ACHN (cell line): ENCODE measurements at regions not wholly inside any gene's neighbourhood (a gene's known extent, or its start where the extent isn't known, plus 50 kb on each side); places are given as distances from the start of the nearest gene placed in this dataset.
"Not testable (repeated sequence)": the region's sequence is repeated elsewhere in the genome, so short reads cannot be mapped to it uniquely, and the experiment has no call there.

ENCODE experiments used
- DNase-seq: peaks from one replicate; pipeline ENCODE4 v3.0.0-alpha.2; 2015
- in situ Hi-C: cut with HindIII; loops from 2 replicates; pipeline ENCODE4 v1.10.0; 2017; ENCODE audit warnings: low sequenced_read_pairs, low pct_ligation_motif_present, low pct_unique_long_range_greater_than_20kb

DNA sequence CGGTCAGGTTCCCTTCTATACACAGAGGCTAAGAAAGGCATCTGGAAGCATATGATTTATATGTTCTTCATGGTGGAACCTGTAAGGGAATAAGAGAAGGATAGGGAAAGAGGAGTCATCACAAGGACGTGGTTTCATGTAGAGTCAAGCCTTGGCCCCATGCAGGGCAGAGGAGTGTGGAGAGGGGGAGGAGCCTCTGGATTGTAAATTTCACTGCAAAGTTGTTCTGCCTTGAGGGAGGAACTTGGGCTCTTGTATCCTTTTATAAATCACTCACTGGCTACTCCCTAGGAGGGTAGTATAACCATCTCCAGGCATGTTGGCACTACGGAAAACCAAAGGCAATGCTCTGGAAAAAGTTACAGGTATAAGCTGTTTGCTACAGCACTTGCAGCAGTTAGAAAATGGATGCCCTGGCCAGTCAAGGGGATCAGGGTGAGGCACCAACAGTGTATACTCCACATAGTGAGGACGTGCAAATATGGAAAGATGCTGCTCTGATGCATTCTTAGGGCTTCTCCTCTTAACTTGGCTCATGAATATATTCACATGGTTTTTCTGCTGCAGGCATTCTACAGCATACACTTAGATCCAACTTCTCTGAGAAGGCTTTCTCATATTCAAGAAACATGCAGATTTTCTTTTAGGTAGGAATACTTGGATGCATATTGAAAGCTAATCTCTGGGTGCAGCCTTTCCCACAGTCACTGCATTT, 60.3 kb upstream of the ZNF81 start:
- in situ Hi-C loops, result no loop called here
- DNase-seq, result no peak

GRCh38 chrX:47772764-47773163, 63.9 kb upstream of the ZNF81 start:
- in situ Hi-C loops, result no loop called here
- no peak for DNase-seq

DNA sequence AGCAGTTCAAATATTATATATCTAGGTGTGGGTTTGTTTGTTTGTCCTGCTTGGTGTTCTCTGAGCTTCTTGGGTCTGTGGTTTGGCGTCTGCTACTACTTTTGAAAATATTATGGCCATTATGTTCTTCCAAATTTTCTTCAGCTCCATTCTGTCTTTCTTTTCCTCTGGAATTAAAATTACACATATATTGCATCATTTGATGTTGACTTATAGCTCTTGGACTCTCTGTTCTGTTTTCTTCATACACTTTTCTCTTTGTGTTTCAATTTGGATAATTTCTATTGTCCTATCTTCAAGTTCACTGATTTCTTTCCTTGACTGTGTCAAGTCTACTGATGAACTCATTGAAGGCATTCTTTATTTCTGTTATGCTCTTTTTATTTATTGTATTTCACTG, 65.2 kb upstream of the ZNF81 start:
- in situ Hi-C loops, result no loop called here
- no peak for DNase-seq

- DNase-seq, in situ Hi-C loops: not testable (repeated sequence)
Observed at GRCh38 chrX:47762826-47763225, 73.9 kb upstream of the ZNF81 start.

GRCh38 chrX:47752685-47753084, 84.0 kb upstream of the ZNF81 start:
- DNase-seq, result no peak
- in situ Hi-C loops, result no loop called here

DNA sequence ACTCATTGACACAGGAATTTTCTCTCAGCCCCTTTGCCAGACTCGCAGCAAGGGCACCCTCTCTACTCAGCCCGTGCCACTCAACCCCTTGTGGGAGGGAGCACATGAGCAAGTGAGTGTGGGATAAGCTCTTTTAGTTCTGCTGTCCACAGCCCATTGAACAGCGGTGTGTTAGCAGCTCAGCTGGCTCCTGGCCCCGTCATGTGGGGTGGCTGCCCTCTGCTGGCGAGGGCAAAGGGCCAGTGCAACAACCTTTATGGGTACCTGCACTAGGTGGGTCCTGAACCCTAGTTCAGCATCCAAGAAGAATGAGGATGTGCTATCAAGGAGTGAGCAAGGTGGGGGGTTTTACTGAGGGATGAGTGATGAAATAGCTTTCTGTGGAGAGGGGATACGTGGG, 85.0 kb upstream of the ZNF81 start:
- in situ Hi-C loops, result no loop called here
- DNase-seq, result peak; percentile 28

DNA sequence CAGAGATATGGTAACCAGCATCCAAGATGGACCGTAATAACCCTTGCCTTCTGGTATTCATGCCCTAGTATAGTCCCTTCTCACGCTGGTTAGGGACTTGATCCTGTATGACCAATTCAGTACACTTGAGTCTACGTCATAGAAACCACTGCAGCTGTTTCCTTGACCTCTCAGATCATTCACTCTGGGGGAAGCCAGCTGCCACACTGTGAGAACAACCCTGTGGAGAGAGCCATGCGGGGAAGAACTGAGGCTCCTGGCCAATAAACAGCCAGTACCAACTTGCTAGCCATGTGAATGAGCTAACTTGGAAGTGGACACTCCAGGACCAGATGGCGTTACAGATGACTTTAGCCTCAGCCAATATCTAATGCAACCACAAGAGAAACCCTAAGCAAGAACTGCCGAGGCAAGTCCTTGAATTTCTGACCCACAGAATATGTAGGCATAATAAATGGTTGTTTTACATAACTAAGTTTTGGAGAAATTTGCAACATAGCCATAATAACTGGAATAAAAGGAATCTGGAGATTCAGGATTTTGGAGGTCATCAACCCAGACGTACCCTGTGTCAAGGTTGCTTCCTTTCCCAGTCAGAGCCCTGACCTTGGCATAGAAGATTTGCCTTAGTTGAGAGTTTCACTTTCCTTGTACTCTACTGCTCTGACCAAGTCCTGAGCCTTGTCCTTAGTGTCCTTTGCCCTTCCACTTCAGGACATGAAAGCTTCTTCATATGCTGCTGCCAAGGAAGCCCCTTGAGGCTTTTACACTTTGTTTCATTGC, 87.3 kb upstream of the ZNF81 start:
- in situ Hi-C loops, result no loop called here
- no peak for DNase-seq

GRCh38 chrX:47748576-47748975, 88.1 kb upstream of the ZNF81 start:
- no peak for DNase-seq
- in situ Hi-C loops, result no loop called here

DNA sequence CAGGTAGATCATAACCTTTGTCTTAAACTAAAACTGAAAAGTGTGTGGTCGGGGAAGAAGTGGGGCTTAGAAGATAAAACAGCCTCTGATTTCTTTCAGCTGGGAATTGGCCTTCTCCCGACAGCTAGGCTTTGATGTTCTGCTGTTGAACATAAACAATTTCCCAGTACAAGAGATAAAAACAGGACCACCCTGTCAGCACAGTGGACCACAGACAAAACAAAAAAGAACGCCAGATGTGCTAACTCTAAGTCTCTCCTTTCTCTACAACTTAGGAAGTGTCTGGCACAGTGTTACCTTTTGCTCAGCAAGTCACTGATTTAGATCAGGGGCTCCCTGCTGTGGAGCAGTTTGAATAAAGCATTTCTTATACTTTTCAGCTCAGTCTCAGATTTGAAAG, 87.5 kb upstream of the UXT start:
- no peak for DNase-seq
- in situ Hi-C loops, result no loop called here

DNA sequence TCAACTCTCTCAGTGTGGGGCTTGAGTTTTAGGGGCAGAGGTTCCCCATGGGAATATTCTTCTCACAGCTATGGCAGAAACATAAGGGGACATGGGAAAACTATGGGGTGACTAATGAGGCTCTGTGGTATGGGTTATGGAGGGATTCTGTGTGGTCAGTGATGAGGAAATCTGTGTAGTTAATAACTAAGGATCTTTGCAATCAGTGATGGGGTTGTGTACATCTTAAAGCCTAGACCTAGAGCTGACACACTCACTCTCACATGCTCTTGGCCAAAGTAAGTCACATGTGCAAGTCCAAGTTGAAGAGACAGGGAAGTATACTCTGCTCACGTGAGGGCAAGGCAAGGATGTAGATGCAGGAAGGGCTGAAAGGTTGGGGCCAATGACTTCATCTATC, 86.4 kb upstream of the UXT start:
- in situ Hi-C loops, result no loop called here
- no peak for DNase-seq

DNA sequence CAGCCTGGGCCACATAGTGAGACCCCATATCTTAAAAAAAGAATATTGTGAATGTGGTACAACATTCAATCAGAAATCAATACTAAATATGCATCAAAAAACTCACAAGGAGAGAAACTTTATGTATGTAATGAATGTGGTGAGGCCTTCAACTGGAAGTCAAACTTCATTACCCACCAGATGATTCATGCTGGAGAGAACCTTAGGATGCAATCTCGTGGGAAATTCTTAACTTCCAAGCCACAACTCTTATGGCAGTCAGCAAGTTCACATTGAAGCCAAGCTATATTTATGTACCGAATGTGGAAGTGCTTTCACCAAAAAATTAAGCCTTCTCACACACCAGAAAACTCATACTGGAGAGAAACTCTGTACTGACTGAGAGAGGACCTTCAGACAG, 84.5 kb upstream of the UXT start:
- DNase-seq, result peak; percentile 1
- in situ Hi-C loops, result no loop called here

DNA sequence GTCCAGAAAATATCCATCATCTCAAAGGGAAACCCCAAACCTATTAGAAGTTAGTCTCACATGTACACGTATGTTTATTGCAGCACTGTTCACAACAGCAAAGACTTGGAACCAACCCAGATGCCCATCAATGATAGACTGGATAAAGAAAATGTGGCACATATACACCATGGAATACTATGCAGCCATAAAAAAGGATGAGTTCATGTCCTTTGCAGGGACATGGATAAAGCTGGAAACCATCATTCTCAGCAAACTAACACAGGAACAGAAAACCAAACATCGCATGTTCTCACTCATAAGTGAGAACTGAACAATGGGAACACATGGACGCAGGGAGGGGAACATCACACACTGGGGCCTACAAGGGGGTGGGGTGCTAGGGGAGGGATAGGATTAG, 79.9 kb upstream of the UXT start:
- in situ Hi-C loops, result not testable (repeated sequence)

GRCh38 chrX:47723689-47724088, 64.7 kb upstream of the UXT start:
- in situ Hi-C loops, result no loop called here
- no peak for DNase-seq

More for the DNA sequence above, 79.9 kb upstream of the UXT start:
- not testable (repeated sequence) for DNase-seq

DNA sequence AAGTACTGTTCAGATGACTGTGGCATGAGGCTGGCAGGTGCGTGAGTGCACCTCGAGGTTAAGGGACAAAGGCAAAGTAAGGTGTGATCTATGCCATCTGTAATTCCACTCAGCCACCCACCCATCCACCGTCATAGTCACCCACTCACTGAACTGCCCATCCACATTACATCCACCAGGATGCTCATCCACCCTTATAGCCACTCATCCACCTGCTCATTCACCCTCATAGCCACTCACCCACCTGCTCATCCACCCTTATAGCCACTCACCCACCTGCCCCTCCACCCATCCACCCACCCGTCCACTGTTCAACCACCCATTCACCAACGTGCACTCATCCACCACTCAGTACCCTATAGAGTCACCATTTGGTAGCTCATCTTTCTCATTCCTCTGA, 64.1 kb upstream of the UXT start:
- in situ Hi-C loops, result no loop called here
- DNase-seq, result no peak

DNA sequence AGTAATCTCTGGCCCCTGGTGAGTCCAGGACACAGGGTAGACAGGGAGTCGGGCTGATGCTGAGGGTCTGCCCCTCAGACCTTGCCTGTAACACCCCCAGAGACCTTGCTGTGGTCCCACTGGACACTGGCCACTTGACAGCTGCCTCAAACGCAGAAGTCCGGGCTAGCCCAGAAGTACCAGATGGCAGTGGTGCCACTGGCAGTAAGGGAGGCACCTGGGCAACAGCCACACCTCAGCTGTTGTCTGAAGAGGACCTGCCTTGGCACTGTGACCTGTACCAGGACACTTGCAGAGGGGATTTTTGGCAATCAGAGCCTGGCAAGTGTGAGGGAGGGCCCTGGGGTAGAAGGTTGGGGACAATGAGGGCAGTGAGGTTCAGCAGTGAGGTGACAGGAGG, 63.3 kb upstream of the UXT start:
- no peak for DNase-seq
- in situ Hi-C loops, result no loop called here

- in situ Hi-C loops, result not testable (repeated sequence)
Observed at GRCh38 chrX:47715078-47715477, 56.1 kb upstream of the UXT start.

DNA sequence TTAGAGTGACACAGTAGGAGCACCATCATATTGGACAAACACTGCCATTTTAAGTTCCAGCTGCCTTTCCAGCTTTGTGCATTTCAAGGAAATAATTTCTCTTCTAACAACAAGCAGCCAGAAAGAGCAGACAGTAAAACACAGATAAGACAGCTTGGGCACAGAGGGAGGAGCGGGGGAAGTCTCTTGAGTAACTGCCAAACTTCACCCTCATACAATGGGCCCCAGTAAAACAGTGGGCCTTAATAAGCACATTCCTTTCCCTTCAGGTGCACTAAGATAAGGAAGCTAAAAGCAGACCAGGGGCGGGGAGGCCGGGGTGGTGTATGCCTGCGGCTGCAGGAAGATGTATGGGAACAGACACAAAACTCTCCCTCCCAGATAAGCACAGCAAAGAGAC, 53.7 kb upstream of the UXT start:
- DNase-seq, in situ Hi-C loops: not testable (repeated sequence)

More at GRCh38 chrX:47715078-47715477, 56.1 kb upstream of the UXT start:
- not testable (repeated sequence) for DNase-seq

- no peak for DNase-seq
- in situ Hi-C loops, result no loop called here
Observed at GRCh38 chrX:47710252-47710651, 51.3 kb upstream of the UXT start.
